NT2/D1 (cell line): ENCODE measurements at regions not wholly inside any gene's neighbourhood (a gene's known extent, or its start where the extent isn't known, plus 50 kb on each side); places are given as distances from the start of the nearest gene placed in this dataset.

Experiments used
- DNase-seq: peaks from one replicate; pipeline ENCODE4 v3.0.0-alpha.2; 2011; ENCODE audit warnings: low read depth, low spot score
- H3K27me3 ChIP-seq: 2 replicates; pipeline ENCODE4 v1.6.0; 2011; ENCODE audit warnings: mild to moderate bottlenecking; ENCODE audit not compliant: insufficient read length, insufficient read depth
- H3K36me3 ChIP-seq: 2 replicates; pipeline ENCODE4 v1.6.1; 2011; ENCODE audit warnings: mild to moderate bottlenecking, low read length, mixed read lengths; ENCODE audit not compliant: insufficient read depth, insufficient read length
- H3K4me1 ChIP-seq: 2 replicates; pipeline ENCODE4 v1.5.1; 2011; ENCODE audit not compliant: insufficient read depth, insufficient read length
- H3K4me3 ChIP-seq: 2 replicates; pipeline ENCODE4 v1.5.1; 2011; ENCODE audit warnings: low read depth; ENCODE audit not compliant: insufficient read length
- H3K9ac ChIP-seq: 2 replicates; pipeline ENCODE4 v1.6.0; 2011; ENCODE audit warnings: low read depth; ENCODE audit not compliant: insufficient read length
- H3K9me3 ChIP-seq: 2 replicates; pipeline ENCODE4 v1.5.1; 2011; ENCODE audit warnings: mild to moderate bottlenecking, low read length; ENCODE audit not compliant: insufficient read depth
- SUZ12 ChIP-seq: IDR thresholded peaks from 2 replicates; pipeline ENCODE4 v1.6.1; 2011; ENCODE audit not compliant: insufficient read length, insufficient read depth; ENCODE audit errors: extremely low read depth
- YY1 ChIP-seq: IDR thresholded peaks from 2 replicates; pipeline ENCODE4 v1.6.1; 2011; ENCODE audit not compliant: insufficient read length, insufficient read depth
- ZNF274 ChIP-seq: IDR thresholded peaks from 2 replicates; pipeline ENCODE4 v1.6.1; 2011; ENCODE audit warnings: mild to moderate bottlenecking, low read depth, low read length

DNA sequence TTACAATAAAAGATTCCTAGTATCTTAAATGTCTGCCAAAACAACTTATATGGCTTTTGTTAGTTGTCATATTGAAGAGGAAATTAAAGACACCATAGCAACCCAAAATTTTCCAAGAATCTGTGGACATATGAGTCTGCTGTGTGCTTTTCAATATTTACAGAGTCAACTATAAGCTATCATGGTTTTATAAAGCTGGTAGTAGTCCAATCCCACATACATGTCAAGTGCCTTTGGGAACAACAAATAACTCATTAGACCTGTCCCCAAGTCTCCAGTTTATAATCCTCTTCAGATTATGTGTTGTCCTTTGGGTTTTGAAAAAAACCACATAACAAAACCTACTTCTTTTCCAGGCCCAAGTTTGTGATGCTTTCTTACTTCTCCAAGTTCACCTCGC, 293.8 kb upstream of the USP25 start:
- no peak for TF ChIP-seq YY1
- no peak for TF ChIP-seq ZNF274
- TF ChIP-seq SUZ12, result no peak
- Histone ChIP-seq H3K4me1 (no peaks in the 10 kb centered on the region), H3K4me3 (no peak overlapping the region), H3K27me3 (no peaks in the 10 kb centered on the region), H3K36me3 (no peaks in the 10 kb centered on the region), H3K9me3 (peaks cover 5% of the 10 kb centered on the region; the same call in 1 of the 2 replicates), H3K9ac (no peak overlapping the region)
- DNase-seq, result no peak

DNA sequence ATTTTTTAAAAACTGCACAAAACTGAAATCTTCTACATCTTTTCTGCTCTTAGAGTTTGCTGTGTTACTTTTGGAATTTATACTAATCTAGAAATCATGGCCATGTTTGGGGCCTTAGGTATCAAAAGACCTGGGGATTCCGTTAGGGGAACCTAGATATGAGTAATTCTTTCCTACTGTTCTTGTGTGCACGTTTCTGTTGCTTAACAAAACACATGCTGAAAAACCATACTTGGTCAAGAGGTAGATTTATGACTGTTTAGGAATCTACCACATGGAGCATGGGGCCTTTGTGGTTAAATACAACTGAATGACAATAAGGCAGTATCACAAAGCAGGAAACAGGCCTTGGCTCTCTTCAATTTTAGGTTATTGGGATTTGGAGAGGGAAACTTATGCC, 291.9 kb upstream of the USP25 start:
- no peaks in the 10 kb centered on the region for H3K36me3 ChIP-seq
- no peak overlapping the region for H3K9ac ChIP-seq
- H3K9me3 ChIP-seq, result peaks cover 5% of the 10 kb centered on the region; the same call in 1 of the 2 replicates
- H3K4me3 ChIP-seq, result no peak overlapping the region
- H3K27me3 ChIP-seq, result no peaks in the 10 kb centered on the region
- TF ChIP-seq ZNF274, result no peak
- TF ChIP-seq SUZ12, result no peak
- no peak for TF ChIP-seq YY1
- DNase-seq, result no peak
- H3K4me1 ChIP-seq, result no peaks in the 10 kb centered on the region

DNA sequence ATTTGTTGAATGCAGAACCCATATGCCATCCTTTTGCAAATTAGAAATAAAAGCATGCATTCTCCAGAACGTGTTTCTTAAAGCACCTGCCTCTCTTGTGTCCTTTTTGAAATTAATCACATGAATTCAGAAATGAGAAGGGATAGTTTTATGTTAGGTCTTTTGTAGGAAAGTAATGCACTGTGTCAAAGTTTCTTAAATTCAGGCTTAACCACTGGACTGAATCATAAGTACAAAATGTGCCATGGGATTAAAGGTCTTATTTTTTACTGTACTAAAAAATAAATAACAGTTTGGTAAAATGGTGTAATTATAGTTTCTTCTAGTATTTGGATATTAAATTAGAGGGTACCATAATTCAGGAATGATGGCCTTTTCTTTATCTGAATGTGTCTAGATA, 290.1 kb upstream of the USP25 start:
- TF ChIP-seq SUZ12 (no peak), ZNF274 (no peak), YY1 (no peak)
- no peaks in the 10 kb centered on the region for H3K4me1 ChIP-seq
- H3K36me3 ChIP-seq, result no peaks in the 10 kb centered on the region
- H3K27me3 ChIP-seq, result no peaks in the 10 kb centered on the region
- no peak for DNase-seq
- no peak overlapping the region for H3K9ac ChIP-seq
- no peak overlapping the region for H3K4me3 ChIP-seq
- peaks cover 5% of the 10 kb centered on the region; the same call in 1 of the 2 replicates for H3K9me3 ChIP-seq

DNA sequence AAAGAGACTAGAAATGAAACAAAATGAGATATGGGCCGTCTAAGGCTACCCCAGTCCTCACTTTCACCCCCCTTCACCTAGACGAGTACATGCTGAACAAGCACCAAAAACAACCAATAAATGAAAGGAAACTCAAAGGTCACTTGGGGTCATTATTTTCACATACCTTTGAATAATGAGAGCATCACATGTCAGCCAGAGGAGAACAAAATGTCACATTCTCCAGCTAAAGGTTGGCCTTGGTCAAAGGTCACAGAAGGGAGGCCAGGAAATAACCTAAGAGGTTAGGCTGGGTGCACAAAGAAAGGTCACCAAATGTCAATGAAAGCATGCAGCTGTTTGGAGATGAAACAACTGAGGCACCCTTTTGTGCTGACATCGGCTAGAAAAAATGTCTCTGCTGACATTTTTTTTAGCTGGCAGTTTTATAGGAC, 288.7 kb upstream of the USP25 start:
- no peak overlapping the region for H3K9ac ChIP-seq
- TF ChIP-seq ZNF274 (no peak), YY1 (no peak), SUZ12 (no peak)
- no peaks in the 10 kb centered on the region for H3K36me3 ChIP-seq
- H3K27me3 ChIP-seq, result no peaks in the 10 kb centered on the region
- no peaks in the 10 kb centered on the region for H3K4me1 ChIP-seq
- H3K4me3 ChIP-seq, result no peak overlapping the region
- no peak for DNase-seq
- no peaks in the 10 kb centered on the region for H3K9me3 ChIP-seq

DNA sequence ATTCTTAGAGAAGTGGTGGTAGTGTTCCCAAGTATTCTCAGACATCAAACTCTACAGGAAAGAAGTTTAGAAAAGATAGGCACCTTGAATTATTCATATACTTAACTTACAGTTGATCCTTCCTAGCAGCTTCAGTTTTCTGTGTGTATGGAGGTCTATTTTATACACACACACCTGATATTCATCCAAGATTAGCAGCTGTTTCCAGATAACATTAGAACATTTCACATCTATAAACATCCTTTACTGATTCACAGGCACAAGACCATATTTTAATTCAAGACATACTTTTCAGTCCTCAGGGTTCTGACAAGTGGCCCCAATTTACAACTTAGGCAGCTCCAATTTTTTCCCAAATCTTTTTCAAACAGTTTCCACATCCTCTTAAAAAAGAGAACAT, 287.8 kb upstream of the USP25 start:
- no peak overlapping the region for H3K4me3 ChIP-seq
- TF ChIP-seq ZNF274 (no peak), YY1 (no peak), SUZ12 (no peak)
- DNase-seq, result no peak
- H3K9ac ChIP-seq, result no peak overlapping the region
- no peaks in the 10 kb centered on the region for H3K9me3 ChIP-seq
- H3K4me1 ChIP-seq, result no peaks in the 10 kb centered on the region
- H3K36me3 ChIP-seq, result no peaks in the 10 kb centered on the region
- no peaks in the 10 kb centered on the region for H3K27me3 ChIP-seq

DNA sequence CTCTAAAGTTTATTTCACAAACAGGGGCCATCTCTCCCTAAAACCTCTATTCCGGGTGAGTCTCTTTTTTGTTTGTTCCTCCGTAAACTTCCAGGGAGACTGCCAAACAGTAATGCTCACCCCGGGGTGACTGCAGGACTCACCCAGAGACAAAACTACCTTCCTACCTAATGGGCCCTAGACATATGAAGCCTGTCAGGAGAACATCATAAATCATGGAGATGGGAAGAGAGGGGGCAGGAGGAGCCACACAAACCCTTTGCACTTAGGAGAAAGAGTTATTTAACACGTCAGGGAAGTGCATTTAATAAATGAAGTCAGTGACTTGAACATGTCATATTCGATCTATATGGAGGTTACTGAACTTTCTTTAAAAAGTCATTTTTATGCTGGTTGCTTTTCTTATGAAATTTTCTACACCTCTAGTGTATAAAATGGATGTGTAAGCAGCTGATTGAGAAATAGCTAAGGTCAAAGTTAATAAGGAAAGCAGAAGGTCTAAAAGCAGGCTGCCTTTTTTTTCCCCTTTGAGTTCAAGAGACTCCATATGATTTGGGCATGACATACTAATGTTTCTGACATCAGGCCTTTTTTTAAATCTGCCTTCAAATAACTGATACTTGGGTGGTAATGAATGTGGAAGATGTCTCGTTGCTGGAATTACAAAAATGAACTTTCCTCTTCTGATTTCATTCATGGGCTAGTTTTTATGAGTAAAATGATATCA, 286.9 kb upstream of the USP25 start:
- no peak for DNase-seq
- H3K9me3 ChIP-seq, result 0 out of 2 replicates have a peak, but pooled peaks cover 5% of the 10 kb centered on the region
- no peaks in the 10 kb centered on the region for H3K27me3 ChIP-seq
- no peak overlapping the region for H3K9ac ChIP-seq
- H3K4me3 ChIP-seq, result no peak overlapping the region
- H3K36me3 ChIP-seq, result no peaks in the 10 kb centered on the region
- no peaks in the 10 kb centered on the region for H3K4me1 ChIP-seq
- no peak for TF ChIP-seq YY1
- TF ChIP-seq SUZ12, result no peak
- no peak for TF ChIP-seq ZNF274

DNA sequence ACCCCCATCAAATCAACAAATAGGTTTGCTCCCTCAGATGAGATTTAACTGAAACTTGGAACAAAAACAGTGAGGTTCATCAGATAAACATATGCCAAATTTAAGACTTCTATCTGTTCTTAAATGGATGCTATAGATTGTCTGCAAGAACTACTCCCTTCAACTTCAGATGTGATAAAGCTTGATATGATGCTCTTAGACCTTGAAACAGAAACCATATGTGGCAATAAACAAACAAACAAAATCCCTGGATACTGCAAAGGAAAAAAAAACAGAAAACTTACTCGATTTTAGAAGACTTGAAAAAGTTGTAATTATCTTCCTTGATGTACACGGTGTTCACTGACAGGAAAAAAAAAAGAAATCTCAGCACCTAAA, 286.1 kb upstream of the USP25 start:
- H3K9me3 ChIP-seq, result peaks cover 10% of the 10 kb centered on the region; the same call in 1 of the 2 replicates
- TF ChIP-seq ZNF274 (no peak), YY1 (no peak), SUZ12 (no peak)
- no peak for DNase-seq
- no peak overlapping the region for H3K4me3 ChIP-seq
- no peak overlapping the region for H3K9ac ChIP-seq
- no peaks in the 10 kb centered on the region for H3K36me3 ChIP-seq
- H3K4me1 ChIP-seq, result no peaks in the 10 kb centered on the region
- H3K27me3 ChIP-seq, result no peaks in the 10 kb centered on the region
